HG03457 (cell line): ENCODE measurements at regions not wholly inside any gene's neighbourhood (a gene's known extent, or its start where the extent isn't known, plus 50 kb on each side); places are given as distances from the start of the nearest gene placed in this dataset.
"Not testable (repeated sequence)": the region's sequence is repeated elsewhere in the genome, so short reads cannot be mapped to it uniquely, and the experiment has no call there.

Experiments used
- ATAC-seq: cut with Tn5 transposase; IDR thresholded peaks from one replicate; pipeline ENCODE4 v1.9.1; 2021; ENCODE audit warnings: moderate number of reproducible peaks; ENCODE audit not compliant: unreplicated experiment

GRCh38 chr13:44715287-44716230, 139.4 kb upstream of the TSC22D1 start:
- ATAC-seq, result no peak

- ATAC-seq, result no peak
These were observed 137.8 kb upstream of the TSC22D1 start for GRCh38 chr13:44713788-44714469.

- ATAC-seq, result no peak
These were observed 135.6 kb upstream of the TSC22D1 start for GRCh38 chr13:44711706-44712105.

- ATAC-seq, result no peak
These were observed 134.4 kb upstream of the TSC22D1 start for GRCh38 chr13:44710576-44710975.

- ATAC-seq, result not testable (repeated sequence)
These were observed 128.7 kb upstream of the TSC22D1 start for GRCh38 chr13:44704811-44705210.

- ATAC-seq, result no peak
These were observed 127.2 kb upstream of the TSC22D1 start for GRCh38 chr13:44703371-44703770.

- no peak for ATAC-seq
These were observed 121.9 kb upstream of the TSC22D1 start for GRCh38 chr13:44698066-44698465.

- no peak for ATAC-seq
These were observed 120.9 kb upstream of the TSC22D1 start for GRCh38 chr13:44697058-44697457.

- no peak for ATAC-seq
These were observed 119.4 kb upstream of the TSC22D1 start for GRCh38 chr13:44695520-44695919.

- no peak for ATAC-seq
These were observed 118.7 kb upstream of the TSC22D1 start for GRCh38 chr13:44694842-44695241.

- ATAC-seq, result no peak
These were observed 118.2 kb upstream of the TSC22D1 start for GRCh38 chr13:44694291-44694690.

GRCh38 chr13:44693156-44693764, 117.1 kb upstream of the TSC22D1 start:
- ATAC-seq, result no peak

GRCh38 chr13:44692173-44692713, 116.1 kb upstream of the TSC22D1 start:
- no peak for ATAC-seq

GRCh38 chr13:44690376-44690775, 114.2 kb upstream of the TSC22D1 start:
- no peak for ATAC-seq

GRCh38 chr13:44688652-44689051, 112.5 kb upstream of the TSC22D1 start:
- no peak for ATAC-seq

GRCh38 chr13:44686531-44686934, 110.4 kb upstream of the TSC22D1 start:
- ATAC-seq, result no peak

- no peak for ATAC-seq
These were observed 109.5 kb upstream of the TSC22D1 start for GRCh38 chr13:44685641-44686040.

- ATAC-seq, result not testable (repeated sequence)
These were observed 106.3 kb upstream of the TSC22D1 start for GRCh38 chr13:44682416-44682815.

GRCh38 chr13:44680746-44681355, 104.7 kb upstream of the TSC22D1 start:
- no peak for ATAC-seq

GRCh38 chr13:44679597-44679996, 103.5 kb upstream of the TSC22D1 start:
- ATAC-seq, result no peak

- no peak for ATAC-seq
These were observed 102.1 kb upstream of the TSC22D1 start for GRCh38 chr13:44678197-44678596.
